Neural cell (in vitro differentiated cells): ENCODE measurements at regions not wholly inside any gene's neighbourhood (a gene's known extent, or its start where the extent isn't known, plus 50 kb on each side); places are given as distances from the start of the nearest gene placed in this dataset.

ENCODE experiments used
- H2AFZ ChIP-seq: fragments of 200-600, 300-800 bp; sonication (generic), shearing (Covaris generic); 2 replicates; pipeline ENCODE4 v1.6.0; 2014; ENCODE audit warnings: low read depth, mild to moderate bottlenecking, antibody characterized with exemption, low read length, moderate library complexity
- H3F3A ChIP-seq: fragments of 200-600 bp; shearing (Covaris generic); 2 replicates; pipeline ENCODE4 v1.6.1; 2016; ENCODE audit warnings: mild to moderate bottlenecking, moderate library complexity, mixed read lengths, antibody characterized with exemption, low read length; ENCODE audit not compliant: insufficient read depth, poor library complexity, severe bottlenecking
- H3K27ac ChIP-seq: fragments of 200-600, 300-800 bp; sonication (generic), shearing (Covaris generic); 2 replicates; pipeline ENCODE4 v1.5.1; 2014; ENCODE audit warnings: mild to moderate bottlenecking, low read length, moderate library complexity
- H3K27me3 ChIP-seq: fragments of 300-800, 200-600 bp; sonication (generic), shearing (Covaris generic); 2 replicates; pipeline ENCODE4 v1.6.0; 2014; ENCODE audit warnings: mild to moderate bottlenecking, low read depth, low read length, moderate library complexity; ENCODE audit not compliant: insufficient read depth
- H3K36me3 ChIP-seq: fragments of 300-800, 200-600 bp; sonication (generic), shearing (Covaris generic); 2 replicates; pipeline ENCODE4 v1.5.1; 2014; ENCODE audit warnings: mild to moderate bottlenecking, antibody characterized with exemption, low read length, moderate library complexity; ENCODE audit not compliant: insufficient read depth
- H3K4me2 ChIP-seq: fragments of 300-800, 200-600 bp; sonication (generic), shearing (Covaris generic); 2 replicates; pipeline ENCODE4 v1.6.0; 2014; ENCODE audit warnings: mild to moderate bottlenecking, low read length
- H3K4me3 ChIP-seq: fragments of 300-800, 200-600 bp; sonication (generic), shearing (Covaris generic); 2 replicates; pipeline ENCODE4 v1.5.1; 2014; ENCODE audit warnings: mild to moderate bottlenecking, low read length, moderate library complexity
- H3K79me2 ChIP-seq: fragments of 200-600 bp; shearing (Covaris generic); replicated peaks from 2 replicates; pipeline ENCODE4 v1.6.0; 2014; ENCODE audit warnings: mild to moderate bottlenecking, low read length, moderate library complexity; ENCODE audit not compliant: insufficient read depth
- H3K9ac ChIP-seq: fragments of 300-800, 200-600 bp; sonication (generic), shearing (Covaris generic); 2 replicates; pipeline ENCODE4 v1.6.1; 2016; ENCODE audit warnings: mild to moderate bottlenecking, low read length, mixed read lengths
- H3K9me2 ChIP-seq: fragments of 200-600 bp; shearing (Covaris generic); 2 replicates; pipeline ENCODE4 v1.6.1; 2016; ENCODE audit warnings: mild to moderate bottlenecking, low read length, mixed read lengths; ENCODE audit not compliant: insufficient read depth
- H3K9me3 ChIP-seq: fragments of 200-600, 300-800 bp; sonication (generic), shearing (Covaris generic); 2 replicates; pipeline ENCODE4 v1.6.1; 2016; ENCODE audit warnings: mild to moderate bottlenecking, mixed run types, low read length, moderate library complexity, mixed read lengths
- H4K20me1 ChIP-seq: fragments of 200-600 bp; shearing (Covaris generic); 2 replicates; pipeline ENCODE4 v1.6.1; 2016; ENCODE audit warnings: mild to moderate bottlenecking, mixed run types; ENCODE audit not compliant: insufficient read depth
- CTCF ChIP-seq: fragments of 450-650 bp; IDR thresholded peaks from 2 replicates; pipeline ENCODE4 v1.5.1; 2014; ENCODE audit warnings: antibody characterized with exemption, mild to moderate bottlenecking, moderate library complexity; ENCODE audit not compliant: poor library complexity, severe bottlenecking
- EP300 ChIP-seq: fragments of 450-650 bp; conservative IDR thresholded peaks from 2 replicates; pipeline ENCODE4 v1.6.1; 2014; ENCODE audit warnings: antibody characterized with exemption, mild to moderate bottlenecking, moderate library complexity; ENCODE audit not compliant: poor library complexity, severe bottlenecking
- EZH2 ChIP-seq: fragments of 200-600, 300-800 bp; shearing (Covaris generic), sonication (generic); IDR thresholded peaks from 2 replicates; pipeline ENCODE4 v1.6.1; 2014; ENCODE audit warnings: antibody characterized with exemption, low read length, borderline replicate concordance, mild to moderate bottlenecking; ENCODE audit not compliant: insufficient read depth, poor library complexity, severe bottlenecking
- MXI1 ChIP-seq: fragments of 450-650 bp; conservative IDR thresholded peaks from 2 replicates; pipeline ENCODE4 v1.6.1; 2014; ENCODE audit warnings: antibody characterized with exemption, mild to moderate bottlenecking; ENCODE audit not compliant: poor library complexity, severe bottlenecking
- POLR2AphosphoS5 ChIP-seq: IDR thresholded peaks from 2 replicates; pipeline ENCODE4 v1.6.1; 2012
- RAD21 ChIP-seq: fragments of 450-650 bp; conservative IDR thresholded peaks from 2 replicates; pipeline ENCODE4 v1.6.1; 2014; ENCODE audit warnings: antibody characterized with exemption, mild to moderate bottlenecking, moderate library complexity
- REST ChIP-seq: IDR thresholded peaks from 2 replicates; pipeline ENCODE4 v1.6.1; 2012; ENCODE audit warnings: borderline replicate concordance
- SMC3 ChIP-seq: fragments of 450-650 bp; conservative IDR thresholded peaks from 2 replicates; pipeline ENCODE4 v1.6.1; 2014; ENCODE audit warnings: antibody characterized with exemption, mild to moderate bottlenecking, moderate library complexity; ENCODE audit not compliant: poor library complexity
- TAF1 ChIP-seq: IDR thresholded peaks from 2 replicates; pipeline ENCODE4 v1.6.1; 2012; ENCODE audit warnings: low read depth

GRCh38 chr16:24645739-24646645 is 83.5 kb upstream of the TNRC6A start:
- no peaks in the 10 kb centered on the region for H3K79me2 ChIP-seq
- no peaks in the 10 kb centered on the region for H3F3A ChIP-seq
- TF ChIP-seq TAF1 (no peak), CTCF (no peak), REST (no peak), RAD21 (no peak), MXI1 (no peak), POLR2AphosphoS5 (no peak), EZH2 (no peak), EP300 (no peak), SMC3 (no peak)
- no peak overlapping the region for H2AFZ ChIP-seq
- no peaks in the 10 kb centered on the region for H3K9me2 ChIP-seq
- no peak overlapping the region for H3K9ac ChIP-seq
- no peak overlapping the region for H3K27ac ChIP-seq
- no peaks in the 10 kb centered on the region for H3K27me3 ChIP-seq
- no peaks in the 10 kb centered on the region for H4K20me1 ChIP-seq
- H3K36me3 ChIP-seq, result no peaks in the 10 kb centered on the region
- no peak overlapping the region for H3K4me3 ChIP-seq
- H3K9me3 ChIP-seq, result no peaks in the 10 kb centered on the region
- H3K4me2 ChIP-seq, result no peak overlapping the region

- H4K20me1 ChIP-seq, result no peaks in the 10 kb centered on the region
- no peak overlapping the region for H3K4me2 ChIP-seq
- no peak overlapping the region for H2AFZ ChIP-seq
- TF ChIP-seq RAD21 (no peak), EZH2 (no peak), SMC3 (no peak), MXI1 (no peak), REST (no peak), CTCF (no peak), POLR2AphosphoS5 (no peak), EP300 (no peak), TAF1 (no peak)
- H3K9me2 ChIP-seq, result no peaks in the 10 kb centered on the region
- no peaks in the 10 kb centered on the region for H3K79me2 ChIP-seq
- H3K4me3 ChIP-seq, result no peak overlapping the region
- no peak overlapping the region for H3K9ac ChIP-seq
- H3F3A ChIP-seq, result no peaks in the 10 kb centered on the region
- H3K36me3 ChIP-seq, result no peaks in the 10 kb centered on the region
- no peaks in the 10 kb centered on the region for H3K27me3 ChIP-seq
- H3K9me3 ChIP-seq, result no peaks in the 10 kb centered on the region
- no peak overlapping the region for H3K27ac ChIP-seq
Observed at GRCh38 chr16:24646646-24646995, 82.8 kb upstream of the TNRC6A start.
